Liver (tissue), 8 donors: ENCODE measurements at regions not wholly inside any gene's neighbourhood (a gene's known extent, or its start where the extent isn't known, plus 50 kb on each side); places are given as distances from the start of the nearest gene placed in this dataset.

Experiments
- DNase-seq: peaks from one replicate; pipeline ENCODE4 v3.0.0-alpha.2; 2017; ENCODE audit warnings: low spot score
- H3K27ac ChIP-seq, 2 donors: one replicate each; pipeline ENCODE4 v1.7.0; 2013; ENCODE audit warnings: inconsistent platforms in 2 of 2, low read length in 2 of 2, control low read depth in 1 of 2, low read depth in 1 of 2, mild to moderate bottlenecking in 1 of 2
- H3K27me3 ChIP-seq, 4 donors: one replicate each; pipeline versions ENCODE4 v1.6.1 to v1.7.0; 2013; ENCODE audit warnings: low read length in 3 of 4, inconsistent platforms in 1 of 4, mild to moderate bottlenecking in 1 of 4, moderate library complexity in 1 of 4; ENCODE audit not compliant: control insufficient read depth in 4 of 4, insufficient read depth in 4 of 4
- H3K36me3 ChIP-seq, 4 donors: one replicate each; pipeline versions ENCODE4 v1.6.1 to v1.7.0; 2013; ENCODE audit warnings: low read length in 3 of 4, mild to moderate bottlenecking in 3 of 4, low read depth in 1 of 4, moderate library complexity in 1 of 4; ENCODE audit not compliant: control insufficient read depth in 4 of 4, insufficient read depth in 3 of 4
- H3K4me1 ChIP-seq, 4 donors: one replicate each; pipeline versions ENCODE4 v1.6.1 to v1.7.0; 2013; ENCODE audit warnings: low read length in 3 of 4, mild to moderate bottlenecking in 3 of 4, moderate library complexity in 1 of 4; ENCODE audit not compliant: control insufficient read depth in 4 of 4, insufficient read depth in 4 of 4
- H3K4me3 ChIP-seq, 3 donors: one replicate each; pipeline versions ENCODE4 v1.6.1 to v1.7.0; 2013; ENCODE audit warnings: low read length in 3 of 3, control low read depth in 1 of 3, low read depth in 1 of 3, mild to moderate bottlenecking in 1 of 3
- H3K9ac ChIP-seq, 2 donors: one replicate each; pipeline ENCODE4 v1.7.0; 2013; ENCODE audit warnings: low read length in 2 of 2, mild to moderate bottlenecking in 2 of 2, moderate library complexity in 2 of 2, control low read depth in 1 of 2, low read depth in 1 of 2
- H3K9me3 ChIP-seq, 4 donors: one replicate each; pipeline versions ENCODE4 v1.6.1 to v1.7.0; 2013; ENCODE audit warnings: low read length in 3 of 4; ENCODE audit not compliant: control insufficient read depth in 4 of 4
- EGR1 ChIP-seq, 2 donors: IDR thresholded peaks; 2 replicates each; pipeline ENCODE4 v1.6.1; 2016 to 2018; ENCODE audit warnings: antibody characterized with exemption in 2 of 2, low read depth in 2 of 2
- FOXA2 ChIP-seq: IDR thresholded peaks from 2 replicates; pipeline ENCODE4 v1.6.1; 2016; ENCODE audit warnings: antibody characterized with exemption
- GABPA ChIP-seq, 2 donors: IDR thresholded peaks in 1 of 2; conservative IDR thresholded peaks in 1 of 2; 2 replicates each; pipeline ENCODE4 v1.6.1; 2016; ENCODE audit warnings: antibody characterized with exemption in 2 of 2, mild to moderate bottlenecking in 1 of 2, moderate library complexity in 1 of 2
- HNF4A ChIP-seq, 2 donors: conservative IDR thresholded peaks; 2 replicates each; pipeline ENCODE4 v1.6.1; 2016; ENCODE audit warnings: antibody characterized with exemption in 2 of 2, mild to moderate bottlenecking in 2 of 2
- JUND ChIP-seq, 2 donors: IDR thresholded peaks; 2 replicates each; pipeline ENCODE4 v1.6.1; 2016; ENCODE audit warnings: antibody characterized with exemption in 2 of 2
- NR2F2 ChIP-seq: IDR thresholded peaks from 2 replicates; pipeline ENCODE4 v1.6.1; 2016; ENCODE audit warnings: antibody characterized with exemption
- RXRA ChIP-seq, 2 donors: IDR thresholded peaks; 2 replicates each; pipeline ENCODE4 v1.6.1; 2017 to 2018; ENCODE audit warnings: antibody characterized with exemption in 2 of 2, mild to moderate bottlenecking in 1 of 2
- SP1 ChIP-seq: IDR thresholded peaks from 2 replicates; pipeline ENCODE4 v1.6.1; 2018; ENCODE audit warnings: antibody characterized with exemption, mild to moderate bottlenecking
- TAF1 ChIP-seq: conservative IDR thresholded peaks from 2 replicates; pipeline ENCODE4 v1.6.1; 2016; ENCODE audit warnings: antibody characterized with exemption, mild to moderate bottlenecking
- WGBS: extraction: QIAGEN DNeasy Blood & Tissue Kit; methylation state at CpG from one replicate; pipeline ENCODE4 v1.1.7; 2013; 5-methylcytosine and 5-hydroxymethylcytosine counted together
- TF ChIP-seq, protein P1 (sequence below): fragments of 150-350 bp; IDR thresholded peaks from 2 replicates; pipeline ENCODE4 v1.5.1; 2017; ENCODE audit warnings: improper control_type of control experiment, low read depth, low read length; ENCODE audit not compliant: missing input control
- TF ChIP-seq, protein P2 (sequence below): IDR thresholded peaks from 2 replicates; pipeline ENCODE4 v1.6.1; 2016; ENCODE audit warnings: antibody characterized with exemption
- TF ChIP-seq, protein P3 (sequence below): IDR thresholded peaks from 2 replicates; pipeline ENCODE4 v1.6.1; 2016; ENCODE audit warnings: antibody characterized with exemption
- donor health status: healthy.
- donor health status: healthy.
- donor health status: healthy.
- donor health status: healthy.
- donor health status: healthy.

DNA sequence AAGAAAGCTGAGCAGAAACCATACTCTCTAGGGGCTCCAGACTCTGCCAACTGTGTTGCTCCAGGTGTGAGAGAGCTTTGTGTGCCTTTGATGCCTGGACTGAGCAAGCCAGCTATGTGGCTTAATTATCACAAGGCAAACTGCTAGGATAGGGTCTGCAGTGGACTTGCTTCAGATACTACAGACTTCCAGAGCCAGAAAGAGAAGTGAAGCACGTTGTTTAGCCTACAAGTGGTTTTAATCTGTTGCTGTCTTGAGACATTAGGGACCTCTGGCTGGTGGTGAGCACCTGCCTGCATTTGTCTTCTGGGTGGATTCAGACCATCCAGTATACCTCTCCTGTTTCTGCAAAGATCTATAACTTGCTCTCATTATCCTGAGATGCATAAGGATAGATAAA, 353.4 kb upstream of the PLXNA2 start:
- TF ChIP-seq, protein P1, sequence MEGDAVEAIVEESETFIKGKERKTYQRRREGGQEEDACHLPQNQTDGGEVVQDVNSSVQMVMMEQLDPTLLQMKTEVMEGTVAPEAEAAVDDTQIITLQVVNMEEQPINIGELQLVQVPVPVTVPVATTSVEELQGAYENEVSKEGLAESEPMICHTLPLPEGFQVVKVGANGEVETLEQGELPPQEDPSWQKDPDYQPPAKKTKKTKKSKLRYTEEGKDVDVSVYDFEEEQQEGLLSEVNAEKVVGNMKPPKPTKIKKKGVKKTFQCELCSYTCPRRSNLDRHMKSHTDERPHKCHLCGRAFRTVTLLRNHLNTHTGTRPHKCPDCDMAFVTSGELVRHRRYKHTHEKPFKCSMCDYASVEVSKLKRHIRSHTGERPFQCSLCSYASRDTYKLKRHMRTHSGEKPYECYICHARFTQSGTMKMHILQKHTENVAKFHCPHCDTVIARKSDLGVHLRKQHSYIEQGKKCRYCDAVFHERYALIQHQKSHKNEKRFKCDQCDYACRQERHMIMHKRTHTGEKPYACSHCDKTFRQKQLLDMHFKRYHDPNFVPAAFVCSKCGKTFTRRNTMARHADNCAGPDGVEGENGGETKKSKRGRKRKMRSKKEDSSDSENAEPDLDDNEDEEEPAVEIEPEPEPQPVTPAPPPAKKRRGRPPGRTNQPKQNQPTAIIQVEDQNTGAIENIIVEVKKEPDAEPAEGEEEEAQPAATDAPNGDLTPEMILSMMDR: no peak
- TF ChIP-seq RXRA (IDR thresholded peaks at IDR 0.05): no peak
- TF ChIP-seq EGR1 (IDR thresholded peaks at IDR 0.05; ENCODE audit: low read depth in 2 of 2): no peak
- TF ChIP-seq, protein P2, sequence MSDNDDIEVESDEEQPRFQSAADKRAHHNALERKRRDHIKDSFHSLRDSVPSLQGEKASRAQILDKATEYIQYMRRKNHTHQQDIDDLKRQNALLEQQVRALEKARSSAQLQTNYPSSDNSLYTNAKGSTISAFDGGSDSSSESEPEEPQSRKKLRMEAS: no peak
- no peak for TF ChIP-seq HNF4A (conservative IDR thresholded peaks at IDR 0.05)
- WGBS: 61% methylated on average over 1 of the region's 1 CpG

DNA sequence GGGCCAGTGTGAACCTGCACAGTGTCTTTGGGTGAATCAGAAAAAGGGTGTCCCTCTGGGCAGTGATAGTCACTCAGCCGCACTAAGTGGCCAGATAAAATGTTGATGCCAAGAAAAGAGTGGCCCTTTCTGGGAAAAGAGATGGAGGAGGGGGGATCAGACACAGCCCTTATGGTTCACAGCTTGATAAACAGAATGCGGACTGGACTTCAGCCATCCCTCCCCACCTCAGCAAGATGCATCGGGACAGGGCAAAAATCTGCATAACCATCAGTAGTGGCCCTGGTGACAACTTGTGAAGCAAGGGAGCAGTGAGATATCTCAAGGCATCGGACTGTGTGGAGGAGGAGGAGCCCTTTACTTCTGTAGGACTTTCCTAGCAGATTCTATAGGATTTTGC, 353.8 kb upstream of the PLXNA2 start:
- no peaks in the 10 kb centered on the region for H3K36me3 ChIP-seq
- TF ChIP-seq EGR1 (IDR thresholded peaks at IDR 0.05; ENCODE audit: low read depth in 2 of 2) (no peak), SP1 (no peak), FOXA2 (no peak), HNF4A (conservative IDR thresholded peaks at IDR 0.05) (no peak), JUND (IDR thresholded peaks at IDR 0.05) (no peak), TAF1 (no peak), NR2F2 (no peak), GABPA (IDR thresholded peaks at IDR 0.05 in 1 of 2, conservative IDR thresholded peaks at IDR 0.05 in 1 of 2) (no peak)
- TF ChIP-seq, protein P3, sequence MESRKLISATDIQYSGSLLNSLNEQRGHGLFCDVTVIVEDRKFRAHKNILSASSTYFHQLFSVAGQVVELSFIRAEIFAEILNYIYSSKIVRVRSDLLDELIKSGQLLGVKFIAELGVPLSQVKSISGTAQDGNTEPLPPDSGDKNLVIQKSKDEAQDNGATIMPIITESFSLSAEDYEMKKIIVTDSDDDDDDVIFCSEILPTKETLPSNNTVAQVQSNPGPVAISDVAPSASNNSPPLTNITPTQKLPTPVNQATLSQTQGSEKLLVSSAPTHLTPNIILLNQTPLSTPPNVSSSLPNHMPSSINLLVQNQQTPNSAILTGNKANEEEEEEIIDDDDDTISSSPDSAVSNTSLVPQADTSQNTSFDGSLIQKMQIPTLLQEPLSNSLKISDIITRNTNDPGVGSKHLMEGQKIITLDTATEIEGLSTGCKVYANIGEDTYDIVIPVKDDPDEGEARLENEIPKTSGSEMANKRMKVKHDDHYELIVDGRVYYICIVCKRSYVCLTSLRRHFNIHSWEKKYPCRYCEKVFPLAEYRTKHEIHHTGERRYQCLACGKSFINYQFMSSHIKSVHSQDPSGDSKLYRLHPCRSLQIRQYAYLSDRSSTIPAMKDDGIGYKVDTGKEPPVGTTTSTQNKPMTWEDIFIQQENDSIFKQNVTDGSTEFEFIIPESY: no peak
- TF ChIP-seq, protein P2: no peak
- TF ChIP-seq, protein P1: no peak

More for the DNA sequence above, 353.4 kb upstream of the PLXNA2 start:
- no peak for DNase-seq
- Histone ChIP-seq H3K27ac (no peak overlapping the region), H3K36me3 (no peaks in the 10 kb centered on the region), H3K9me3 (no peaks in the 10 kb centered on the region), H3K27me3 (no peaks in the 10 kb centered on the region), H3K9ac (no peak overlapping the region), H3K4me1 (no peaks in the 10 kb centered on the region), H3K4me3 (no peak overlapping the region)

More for the DNA sequence above, 353.8 kb upstream of the PLXNA2 start:
- no peaks in the 10 kb centered on the region for H3K9me3 ChIP-seq
- DNase-seq: no peak
- H3K4me1 ChIP-seq: no peaks in the 10 kb centered on the region
- H3K27me3 ChIP-seq: no peaks in the 10 kb centered on the region
- no peak overlapping the region for H3K4me3 ChIP-seq
- no peak overlapping the region for H3K27ac ChIP-seq
- WGBS: 90% methylated on average over 4 of the region's 4 CpGs
- no peak overlapping the region for H3K9ac ChIP-seq
